ENCODE measurements at regions not wholly inside any gene's neighbourhood (a gene's known extent, or its start where the extent isn't known, plus 50 kb on each side); places are given as distances from the start of the nearest gene placed in this dataset.

- no peak for TF ChIP-seq CTCF (conservative IDR thresholded peaks at IDR 0.05; ENCODE audit: low read length)
- no peak for TF ChIP-seq EZH2phosphoT487 (IDR thresholded peaks at IDR 0.05; ENCODE audit: borderline replicate concordance)
These were observed 139.9 kb upstream of the B3GALT2 start for GRCh38 chr1:193326296-193326695.

Measured in Loucy (cell line).